ENCODE measurements at regions not wholly inside any gene's neighbourhood (a gene's known extent, or its start where the extent isn't known, plus 50 kb on each side); places are given as distances from the start of the nearest gene placed in this dataset.
"Not testable (repeated sequence)": the region's sequence is repeated elsewhere in the genome, so short reads cannot be mapped to it uniquely, and the experiment has no call there.

GRCh38 chr3:98644168-98644567 lies 50.8 kb upstream of the CPOX start:
- no peak for DNase-seq (ENCODE audit: low read depth)

GRCh38 chr3:98645039-98645438 lies 51.6 kb upstream of the CPOX start:
- no peak for DNase-seq (ENCODE audit: low read depth)

DNA sequence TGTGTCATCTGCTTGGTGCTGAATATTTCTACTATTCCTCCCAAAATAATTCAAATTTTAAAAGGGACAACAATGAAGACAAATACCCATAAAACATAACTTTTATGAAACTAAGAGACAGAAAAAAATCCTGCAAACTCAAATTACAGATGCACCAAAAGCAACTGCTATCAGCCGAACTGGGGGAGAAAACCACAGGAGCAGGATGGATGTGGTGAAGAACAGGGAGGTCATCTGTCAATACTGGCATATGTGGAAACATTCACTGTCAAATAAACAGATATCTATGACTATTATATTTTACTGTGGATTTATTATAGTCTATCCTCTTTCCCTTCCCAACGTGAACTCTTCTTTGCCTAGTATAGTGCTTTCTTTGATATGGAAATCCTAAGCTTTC lies 53.3 kb upstream of the CPOX start:
- DNase-seq (ENCODE audit: low read depth), result peak; percentile 17

DNA sequence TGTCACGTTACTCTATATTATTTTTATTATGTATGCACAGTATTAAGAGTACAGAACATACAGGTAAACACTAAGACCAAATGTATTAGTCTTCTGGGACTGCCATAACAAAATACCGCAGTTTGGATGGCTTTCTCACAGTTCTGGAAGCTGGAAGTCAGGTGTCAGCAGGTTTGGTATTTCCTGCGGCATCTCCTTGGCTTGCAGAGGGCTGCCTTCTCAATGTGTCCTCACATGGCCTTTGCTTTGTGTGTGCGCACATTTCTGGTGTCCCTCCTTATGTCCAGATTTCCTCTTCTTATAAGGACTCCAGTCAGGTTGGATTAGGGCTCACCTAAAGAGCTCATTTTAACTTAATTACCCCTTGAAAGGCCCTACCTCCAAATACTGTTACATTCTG lies 53.8 kb upstream of the CPOX start:
- DNase-seq (ENCODE audit: low read depth), result no peak

- peak; percentile 8 for DNase-seq (ENCODE audit: low read depth)
These were observed 57.8 kb upstream of the CPOX start for GRCh38 chr3:98650971-98651779.

DNA sequence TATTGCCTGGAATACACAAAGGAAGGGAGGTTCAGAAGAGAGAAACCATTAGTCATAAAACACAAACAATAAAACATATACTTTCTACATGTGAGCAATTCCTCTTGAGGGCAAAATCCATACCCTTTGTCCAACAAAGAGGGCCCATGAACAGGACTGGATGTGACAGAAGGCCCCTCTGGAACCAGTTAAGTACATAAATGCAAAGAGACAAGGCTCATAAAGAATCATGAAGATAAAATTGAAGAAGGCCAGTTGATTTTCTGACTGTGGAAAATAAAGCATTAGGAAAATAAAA lies 58.3 kb upstream of the CPOX start:
- DNase-seq (ENCODE audit: low read depth), result no peak

GRCh38 chr3:98655666-98656065 lies 62.3 kb upstream of the CPOX start:
- peak; percentile 65 for DNase-seq (ENCODE audit: low read depth)

- no peak for DNase-seq (ENCODE audit: low read depth)
These were observed 64.0 kb upstream of the CPOX start for GRCh38 chr3:98657457-98657856.

- no peak for DNase-seq (ENCODE audit: low read depth)
These were observed 69.3 kb upstream of the CPOX start for GRCh38 chr3:98662699-98663098.

DNA sequence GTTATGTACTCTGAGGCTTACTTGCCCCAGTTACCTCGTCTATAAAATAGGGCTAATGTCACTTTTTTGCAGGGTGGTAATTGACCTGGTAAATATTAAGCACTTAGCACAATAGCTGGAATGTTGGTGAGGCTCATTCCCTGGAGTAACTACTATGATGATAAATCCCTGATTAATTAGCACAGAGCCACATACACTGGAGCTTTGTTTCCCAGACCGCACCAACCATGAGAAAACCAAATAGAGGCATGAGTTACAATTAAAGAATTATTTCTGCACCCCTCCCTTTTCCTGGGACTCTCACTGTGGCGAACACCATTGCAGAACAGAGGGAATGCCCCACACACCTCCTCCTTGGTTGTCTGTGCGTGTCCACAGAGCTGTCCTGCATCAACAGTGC lies 76.6 kb upstream of the CPOX start:
- no peak for DNase-seq (ENCODE audit: low read depth)

DNA sequence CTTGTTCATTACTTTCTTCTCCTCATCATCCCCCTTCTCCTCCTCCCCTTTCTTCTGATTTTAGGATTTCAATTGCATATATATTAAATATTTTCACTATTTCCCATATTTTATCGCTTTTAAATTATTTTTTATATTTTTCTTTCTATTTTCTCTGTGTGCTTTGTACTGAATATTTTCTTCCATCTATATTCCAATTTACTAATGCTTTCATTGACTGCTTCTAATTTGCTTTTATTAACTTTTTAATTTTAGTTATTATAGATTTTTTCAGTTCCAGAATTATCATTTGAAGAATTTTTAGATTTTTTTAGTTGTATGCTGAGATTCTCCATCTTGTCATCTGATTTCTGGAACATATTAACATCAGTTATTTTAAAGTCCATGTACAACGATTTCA lies 83.2 kb upstream of the ST3GAL6 start:
- DNase-seq (ENCODE audit: low read depth), result no peak

DNA sequence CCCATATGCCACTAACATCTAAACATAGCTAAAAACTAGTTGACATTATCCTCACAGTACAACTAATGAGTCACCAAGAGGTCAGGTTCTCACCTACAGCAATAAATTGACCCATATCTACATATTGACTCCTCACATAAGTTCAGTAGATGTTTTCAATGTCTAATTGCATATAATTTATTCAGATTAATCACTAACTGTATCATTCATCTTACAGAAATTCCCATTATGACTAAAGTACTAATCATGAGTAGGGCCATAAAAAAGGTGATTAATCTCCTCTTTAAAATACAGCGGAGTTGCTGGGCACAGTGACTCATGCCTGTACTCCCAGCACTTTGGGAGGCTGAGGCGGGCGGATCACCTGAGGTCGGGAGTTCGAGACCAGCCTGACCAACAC lies 82.4 kb upstream of the ST3GAL6 start:
- peak; percentile 43 for DNase-seq (ENCODE audit: low read depth)

GRCh38 chr3:98681486-98681885 lies 81.7 kb upstream of the ST3GAL6 start:
- no peak for DNase-seq (ENCODE audit: low read depth)

DNA sequence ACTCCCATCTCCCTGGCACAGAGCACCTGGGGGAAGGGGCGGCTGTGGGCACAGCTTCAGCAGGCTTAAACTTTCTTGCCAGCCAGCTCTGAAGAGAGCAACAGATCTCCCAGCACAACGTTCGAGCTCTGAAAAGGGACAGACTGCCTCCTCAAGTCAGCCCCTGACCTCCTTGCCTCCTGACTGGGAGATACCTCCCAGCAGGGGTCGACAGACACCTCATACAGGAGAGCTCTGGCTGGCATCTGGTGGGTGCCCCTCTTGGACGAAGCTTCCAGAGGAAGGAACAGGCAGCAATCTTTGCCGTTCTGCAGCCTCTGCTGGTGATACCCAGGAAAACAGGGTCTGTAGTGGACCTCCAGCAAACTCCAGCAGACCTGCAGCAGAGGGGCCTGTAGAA lies 80.7 kb upstream of the ST3GAL6 start:
- DNase-seq (ENCODE audit: low read depth), result not testable (repeated sequence)

GRCh38 chr3:98688363-98688762 lies 74.8 kb upstream of the ST3GAL6 start:
- DNase-seq (ENCODE audit: low read depth), result no peak

DNA sequence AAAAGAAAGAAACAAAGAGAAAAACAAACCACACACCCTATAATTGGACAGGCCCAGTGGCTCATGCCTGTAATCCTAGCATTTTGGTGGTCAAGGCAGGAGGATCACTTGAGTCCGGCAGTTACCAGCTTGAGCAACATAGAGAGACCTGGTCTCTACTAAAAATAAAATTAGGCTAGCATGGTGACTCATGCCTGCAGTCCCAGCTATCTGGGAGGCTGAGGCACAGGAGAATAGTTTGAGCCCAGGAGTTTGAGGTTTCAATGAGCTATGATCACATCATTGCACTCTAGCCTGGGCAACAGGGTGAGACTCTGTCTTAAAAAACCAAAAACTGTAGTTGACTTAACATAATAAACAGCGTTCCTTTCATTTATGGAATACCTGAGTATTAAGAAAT lies 72.3 kb upstream of the ST3GAL6 start:
- DNase-seq (ENCODE audit: low read depth), result peak; percentile 61

- DNase-seq (ENCODE audit: low read depth), result peak; percentile 11
These were observed 71.2 kb upstream of the ST3GAL6 start for GRCh38 chr3:98691897-98692296.

DNA sequence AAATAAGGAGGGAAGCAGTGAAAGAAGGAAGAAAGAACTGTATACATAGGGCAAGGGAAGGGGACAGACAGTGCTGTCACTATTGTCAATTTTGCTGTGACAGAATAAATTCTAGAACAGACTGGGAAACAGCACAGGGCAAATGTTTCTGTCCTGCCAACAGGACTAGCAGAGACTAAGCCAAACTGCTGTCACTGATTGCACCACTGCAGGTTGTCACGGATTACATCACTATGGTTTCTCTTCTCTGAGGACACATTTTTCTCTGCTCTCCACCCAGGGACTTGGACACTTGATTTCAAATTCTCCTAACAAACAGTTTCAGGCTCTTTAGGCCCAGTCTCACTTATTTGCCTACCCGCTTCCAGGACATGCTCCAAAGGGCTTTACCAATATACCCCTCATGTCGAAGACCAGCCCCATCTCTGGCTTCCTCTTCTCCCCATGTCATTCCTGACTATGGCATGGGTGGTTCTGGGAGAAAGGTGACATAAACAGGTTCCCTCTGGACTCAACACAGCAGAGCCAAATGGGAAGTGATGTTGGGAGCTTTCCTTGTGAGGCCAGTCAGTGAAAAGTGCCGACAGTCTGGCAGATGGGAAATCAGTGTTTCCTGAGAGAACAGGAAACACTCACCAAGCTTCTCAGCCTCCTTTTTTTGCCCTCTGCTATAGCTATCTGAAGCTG lies 70.2 kb upstream of the ST3GAL6 start:
- DNase-seq (ENCODE audit: low read depth), result no peak

GRCh38 chr3:98695796-98696195 lies 67.3 kb upstream of the ST3GAL6 start:
- peak; percentile 5 for DNase-seq (ENCODE audit: low read depth)

DNA sequence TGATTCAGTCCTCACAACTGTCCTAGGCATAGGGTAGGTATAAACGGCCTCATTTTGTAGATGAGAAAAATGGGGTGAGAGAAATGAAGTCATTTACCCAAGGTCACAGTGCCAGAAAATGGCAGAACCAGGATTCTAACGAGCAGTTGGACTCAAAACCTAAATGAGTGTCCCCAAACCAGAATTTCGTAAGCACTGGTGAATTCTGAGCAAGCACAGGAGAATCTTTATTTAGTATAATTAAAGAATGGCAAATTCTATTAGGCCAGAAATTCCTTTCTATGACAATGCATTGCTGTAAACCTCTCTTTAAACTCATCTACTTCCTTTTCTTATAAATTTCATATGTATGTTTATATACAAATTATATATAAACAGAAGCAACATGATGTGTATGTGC lies 66.8 kb upstream of the ST3GAL6 start:
- DNase-seq (ENCODE audit: low read depth), result not testable (repeated sequence)

DNA sequence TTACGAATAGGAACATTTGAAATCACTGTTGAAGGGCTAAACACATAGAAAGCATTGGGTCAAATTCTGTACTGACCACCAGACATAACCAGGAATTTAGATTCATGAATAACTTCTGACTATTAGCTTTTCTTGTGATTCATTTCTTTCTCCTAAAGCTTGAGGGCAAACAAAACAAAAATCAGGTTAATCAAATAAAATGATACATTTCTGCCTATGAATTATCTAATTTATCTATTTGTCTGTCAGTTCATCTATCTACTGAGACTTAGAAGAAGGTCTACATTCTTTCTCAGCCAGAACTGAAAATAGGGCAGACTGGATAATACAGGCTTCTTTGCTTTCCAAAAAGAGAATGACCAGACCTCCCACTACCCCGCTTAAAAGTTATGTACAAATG lies 65.9 kb upstream of the ST3GAL6 start:
- no peak for DNase-seq (ENCODE audit: low read depth)

DNA sequence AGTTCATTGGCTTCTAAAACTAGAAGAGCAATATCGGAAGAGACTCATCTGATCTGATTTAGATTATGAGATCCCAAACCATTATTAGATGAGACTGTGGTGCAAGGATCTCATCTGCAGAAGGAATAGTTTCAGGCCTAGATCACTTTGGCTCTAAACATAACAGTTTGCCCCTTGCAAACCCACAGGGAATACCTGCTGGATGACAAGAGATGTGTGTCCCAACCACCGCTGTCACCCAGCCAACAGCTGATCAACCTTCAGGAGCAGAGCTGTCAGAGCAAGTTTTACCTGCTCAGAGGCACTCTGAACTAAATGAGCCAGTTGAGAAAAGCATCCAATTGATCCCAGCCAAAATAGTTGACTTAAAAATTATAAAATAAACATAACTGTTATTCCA lies 64.0 kb upstream of the ST3GAL6 start:
- no peak for DNase-seq (ENCODE audit: low read depth)

GRCh38 chr3:98701071-98701675 lies 62.0 kb upstream of the ST3GAL6 start:
- DNase-seq (ENCODE audit: low read depth), result no peak
